Loucy (cell line): ENCODE measurements at regions not wholly inside any gene's neighbourhood (a gene's known extent, or its start where the extent isn't known, plus 50 kb on each side); places are given as distances from the start of the nearest gene placed in this dataset.
A peak's percentile ranks its signal among the peaks of the same experiment; 100 is the strongest.

Experiments used
- H2AFZ ChIP-seq: fragments of 200-600 bp; sonication (generic); 2 replicates; pipeline ENCODE4 v1.6.0; 2016; ENCODE audit warnings: antibody characterized with exemption, mild to moderate bottlenecking, low read length, moderate library complexity
- H3F3A ChIP-seq: fragments of 200-600 bp; 2 replicates; pipeline ENCODE4 v1.6.0; 2016; ENCODE audit warnings: antibody characterized with exemption, low read depth, mild to moderate bottlenecking
- H3K27me3 ChIP-seq: fragments of 200-600 bp; sonication (generic); 2 replicates; pipeline ENCODE4 v1.6.1; 2014; ENCODE audit warnings: low read length, mild to moderate bottlenecking; ENCODE audit not compliant: insufficient read depth, poor library complexity, severe bottlenecking
- H3K36me3 ChIP-seq: fragments of 200-600 bp; sonication (generic); 2 replicates; pipeline ENCODE4 v1.6.1; 2016; ENCODE audit warnings: low read length; ENCODE audit not compliant: insufficient read depth
- H3K4me1 ChIP-seq: fragments of 200-600 bp; sonication (generic); 2 replicates; pipeline ENCODE4 v1.5.1; 2014; ENCODE audit warnings: low read length, mild to moderate bottlenecking; ENCODE audit not compliant: insufficient read depth, poor library complexity, severe bottlenecking
- H3K4me2 ChIP-seq: fragments of 200-600 bp; sonication (generic); 2 replicates; pipeline ENCODE4 v1.6.0; 2014; ENCODE audit warnings: antibody characterized with exemption, low read length, low read depth, mild to moderate bottlenecking; ENCODE audit not compliant: poor library complexity, severe bottlenecking
- H3K4me3 ChIP-seq: fragments of 200-600 bp; sonication (generic); 2 replicates; pipeline ENCODE4 v1.5.1; 2014; ENCODE audit warnings: low read length, mild to moderate bottlenecking, mixed read lengths; ENCODE audit not compliant: poor library complexity, severe bottlenecking
- H3K79me2 ChIP-seq: fragments of 200-600 bp; sonication (generic); 2 replicates; pipeline ENCODE4 v1.6.1; 2014; ENCODE audit warnings: low read length; ENCODE audit not compliant: insufficient read depth
- H3K9ac ChIP-seq: fragments of 200-600 bp; sonication (generic); 2 replicates; pipeline ENCODE4 v1.6.0; 2014; ENCODE audit warnings: mild to moderate bottlenecking, low read depth, low read length, moderate library complexity; ENCODE audit not compliant: poor library complexity, severe bottlenecking
- H3K9me2 ChIP-seq: fragments of 200-600 bp; sonication (generic); replicated peaks from 2 replicates; pipeline ENCODE4 v1.6.1; 2016; ENCODE audit warnings: low read depth, low read length, mixed read lengths
- H3K9me3 ChIP-seq: fragments of 200-600 bp; sonication (generic); 2 replicates; pipeline ENCODE4 v1.6.1; 2014; ENCODE audit warnings: mild to moderate bottlenecking, antibody characterized with exemption, low read length, low read depth; ENCODE audit not compliant: insufficient read depth
- H4K20me1 ChIP-seq: fragments of 200-600 bp; sonication (generic); 2 replicates; pipeline ENCODE4 v1.6.0; 2014; ENCODE audit warnings: antibody characterized with exemption, low read length, mild to moderate bottlenecking; ENCODE audit not compliant: insufficient read depth, poor library complexity, severe bottlenecking
- CTCF ChIP-seq: fragments of 200-600 bp; sonication (generic); conservative IDR thresholded peaks from 2 replicates; pipeline ENCODE4 v1.5.1; 2014; ENCODE audit warnings: mild to moderate bottlenecking, antibody characterized with exemption, low read length
- EZH2phosphoT487 ChIP-seq: fragments of 200-600 bp; IDR thresholded peaks from 2 replicates; pipeline ENCODE4 v1.6.1; 2018; ENCODE audit warnings: antibody characterized with exemption, mild to moderate bottlenecking, moderate library complexity, borderline replicate concordance

- Histone ChIP-seq H3K9me3 (no peaks in the 10 kb centered on the region), H3K36me3 (no peaks in the 10 kb centered on the region), H4K20me1 (no peaks in the 10 kb centered on the region), H3K4me3 (no peak overlapping the region), H3K4me2 (peak overlapping the region; percentile 13), H3F3A (no peaks in the 10 kb centered on the region), H3K79me2 (no peaks in the 10 kb centered on the region), H3K27me3 (peaks cover 4% of the 10 kb centered on the region), H3K4me1 (no peaks in the 10 kb centered on the region), H3K9ac (no peak overlapping the region), H2AFZ (peak overlapping the region; percentile 7; the same call in 1 of the 2 replicates), H3K9me2 (no peaks in the 10 kb centered on the region)
- no peak for TF ChIP-seq EZH2phosphoT487
- TF ChIP-seq CTCF = no peak
Observed at GRCh38 chr7:25913598-25914224, 238.3 kb upstream of the NFE2L3 start.

- Histone ChIP-seq H3K9me2 (no peaks in the 10 kb centered on the region), H2AFZ (no peak overlapping the region), H3K9me3 (no peaks in the 10 kb centered on the region), H3F3A (no peaks in the 10 kb centered on the region), H3K4me3 (no peak overlapping the region), H3K27me3 (no peaks in the 10 kb centered on the region), H3K4me1 (no peaks in the 10 kb centered on the region), H4K20me1 (no peaks in the 10 kb centered on the region), H3K4me2 (no peak overlapping the region), H3K36me3 (no peaks in the 10 kb centered on the region), H3K79me2 (no peaks in the 10 kb centered on the region), H3K9ac (no peak overlapping the region)
- no peak for TF ChIP-seq EZH2phosphoT487
- no peak for TF ChIP-seq CTCF
Observed at GRCh38 chr7:25918731-25919130, 233.3 kb upstream of the NFE2L3 start.

DNA sequence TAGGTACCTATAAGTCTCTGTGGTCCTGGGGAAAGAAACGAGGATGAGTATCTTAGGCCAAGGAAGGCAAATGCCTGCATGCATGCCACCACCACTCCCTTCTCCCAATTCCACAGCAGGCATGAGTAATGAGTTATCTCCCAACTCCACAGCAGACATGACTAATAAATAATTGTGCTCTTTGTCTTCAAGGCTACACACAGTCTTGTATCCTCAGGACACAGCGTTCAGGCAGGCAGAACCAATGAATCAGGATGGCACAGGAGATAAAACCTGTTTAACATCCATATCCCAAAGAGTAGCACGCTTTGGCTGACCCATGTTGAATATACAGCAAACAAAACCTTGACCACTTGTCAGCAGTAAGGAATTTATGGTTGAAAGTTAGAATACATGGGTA, 229.7 kb upstream of the NFE2L3 start:
- H3K79me2 ChIP-seq = no peaks in the 10 kb centered on the region
- TF ChIP-seq CTCF = no peak
- no peak for TF ChIP-seq EZH2phosphoT487
- H3K27me3 ChIP-seq = no peaks in the 10 kb centered on the region
- no peaks in the 10 kb centered on the region for H4K20me1 ChIP-seq
- no peak overlapping the region for H2AFZ ChIP-seq
- H3K36me3 ChIP-seq = no peaks in the 10 kb centered on the region
- no peaks in the 10 kb centered on the region for H3K9me2 ChIP-seq
- no peaks in the 10 kb centered on the region for H3F3A ChIP-seq
- no peak overlapping the region for H3K4me3 ChIP-seq
- no peaks in the 10 kb centered on the region for H3K4me1 ChIP-seq
- no peaks in the 10 kb centered on the region for H3K9me3 ChIP-seq
- H3K9ac ChIP-seq = no peak overlapping the region
- H3K4me2 ChIP-seq = no peak overlapping the region
